ENCODE measurements at regions not wholly inside any gene's neighbourhood (a gene's known extent, or its start where the extent isn't known, plus 50 kb on each side); places are given as distances from the start of the nearest gene placed in this dataset.

- no peak for DNase-seq (ENCODE audit: low read depth)
Observed at GRCh38 chr7:109127145-109127544, 557.5 kb downstream of the DNAJB9 start.

GRCh38 chr7:109131141-109131540, 561.5 kb downstream of the DNAJB9 start:
- DNase-seq (ENCODE audit: low read depth), result no peak

- DNase-seq (ENCODE audit: low read depth), result no peak
Observed at GRCh38 chr7:109136893-109137292, 567.2 kb downstream of the DNAJB9 start.

- no peak for DNase-seq (ENCODE audit: low read depth)
Observed at GRCh38 chr7:109154748-109155147, 585.1 kb downstream of the DNAJB9 start.

GRCh38 chr7:109158246-109158645, 588.6 kb downstream of the DNAJB9 start:
- DNase-seq (ENCODE audit: low read depth), result no peak

GRCh38 chr7:109176661-109177060, 607.0 kb downstream of the DNAJB9 start:
- DNase-seq (ENCODE audit: low read depth), result no peak

GRCh38 chr7:109178342-109178741, 608.7 kb downstream of the DNAJB9 start:
- DNase-seq (ENCODE audit: low read depth), result no peak

- DNase-seq (ENCODE audit: low read depth), result no peak
Observed at GRCh38 chr7:109179601-109180000, 609.9 kb downstream of the DNAJB9 start.

GRCh38 chr7:109190766-109191398, 621.2 kb downstream of the DNAJB9 start:
- no peak for DNase-seq (ENCODE audit: low read depth)

- DNase-seq (ENCODE audit: low read depth), result no peak
Observed at GRCh38 chr7:109206196-109206595, 636.5 kb downstream of the DNAJB9 start.

GRCh38 chr7:109213081-109213480, 643.4 kb downstream of the DNAJB9 start:
- DNase-seq (ENCODE audit: low read depth), result no peak

- DNase-seq (ENCODE audit: low read depth), result no peak
Observed at GRCh38 chr7:109215341-109215740, 645.7 kb downstream of the DNAJB9 start.

GRCh38 chr7:109224100-109224499, 654.4 kb downstream of the DNAJB9 start:
- no peak for DNase-seq (ENCODE audit: low read depth)

- DNase-seq (ENCODE audit: low read depth), result no peak
Observed at GRCh38 chr7:109226699-109227098, 657.0 kb downstream of the DNAJB9 start.

- DNase-seq (ENCODE audit: low read depth), result no peak
Observed at GRCh38 chr7:109235316-109235715, 665.6 kb downstream of the DNAJB9 start.

GRCh38 chr7:109246330-109247077, 676.8 kb downstream of the DNAJB9 start:
- no peak for DNase-seq (ENCODE audit: low read depth)

- no peak for DNase-seq (ENCODE audit: low read depth)
Observed at GRCh38 chr7:109256762-109257560, 687.3 kb downstream of the DNAJB9 start.

- DNase-seq (ENCODE audit: low read depth), result no peak
Observed at GRCh38 chr7:109259151-109259550, 689.5 kb downstream of the DNAJB9 start.

GRCh38 chr7:109261781-109262180, 692.1 kb downstream of the DNAJB9 start:
- no peak for DNase-seq (ENCODE audit: low read depth)

- no peak for DNase-seq (ENCODE audit: low read depth)
Observed at GRCh38 chr7:109266610-109267009, 696.9 kb downstream of the DNAJB9 start.

- no peak for DNase-seq (ENCODE audit: low read depth)
Observed at GRCh38 chr7:109276348-109276747, 706.7 kb downstream of the DNAJB9 start.

GRCh38 chr7:109282726-109283125, 713.1 kb downstream of the DNAJB9 start:
- no peak for DNase-seq (ENCODE audit: low read depth)

GRCh38 chr7:109284943-109285342, 715.3 kb downstream of the DNAJB9 start:
- DNase-seq (ENCODE audit: low read depth), result no peak

All from M059J (cell line).